ENCODE measurements at regions not wholly inside any gene's neighbourhood (a gene's known extent, or its start where the extent isn't known, plus 50 kb on each side); places are given as distances from the start of the nearest gene placed in this dataset.

- no peak for DNase-seq
Observed at GRCh38 chr15:69930754-69931153, 167.0 kb downstream of the TLE3 start.

- DNase-seq: no peak
Observed at GRCh38 chr15:69931156-69931555, 166.6 kb downstream of the TLE3 start.

GRCh38 chr15:69934607-69935006, 163.1 kb downstream of the TLE3 start:
- DNase-seq: no peak

- no peak for DNase-seq
Observed at GRCh38 chr15:69939513-69940440, 157.9 kb downstream of the TLE3 start.

- DNase-seq: no peak
Observed at GRCh38 chr15:69940441-69941300, 157.0 kb downstream of the TLE3 start.

- no peak for DNase-seq
Observed at GRCh38 chr15:69941301-69941605, 156.5 kb downstream of the TLE3 start.

GRCh38 chr15:69941706-69942495, 155.8 kb downstream of the TLE3 start:
- DNase-seq: no peak

GRCh38 chr15:69943637-69944036, 154.1 kb downstream of the TLE3 start:
- DNase-seq: no peak

GRCh38 chr15:69945729-69946128, 152.0 kb downstream of the TLE3 start:
- DNase-seq: no peak

GRCh38 chr15:69946870-69947269, 150.8 kb downstream of the TLE3 start:
- DNase-seq: no peak

GRCh38 chr15:69947394-69947793, 150.3 kb downstream of the TLE3 start:
- DNase-seq: no peak

GRCh38 chr15:69949485-69949884, 148.2 kb downstream of the TLE3 start:
- DNase-seq: no peak

GRCh38 chr15:69951256-69951897, 146.3 kb downstream of the TLE3 start:
- DNase-seq: no peak

- no peak for DNase-seq
Observed at GRCh38 chr15:69951898-69952555, 145.7 kb downstream of the TLE3 start.

GRCh38 chr15:69953051-69953450, 144.7 kb downstream of the TLE3 start:
- no peak for DNase-seq

- no peak for DNase-seq
Observed at GRCh38 chr15:69953816-69954215, 143.9 kb downstream of the TLE3 start.

- no peak for DNase-seq
Observed at GRCh38 chr15:69954666-69955065, 143.1 kb downstream of the TLE3 start.

GRCh38 chr15:69955240-69955894, 142.3 kb downstream of the TLE3 start:
- no peak for DNase-seq

- no peak for DNase-seq
Observed at GRCh38 chr15:69956417-69956816, 141.3 kb downstream of the TLE3 start.

GRCh38 chr15:69957175-69957574, 140.5 kb downstream of the TLE3 start:
- no peak for DNase-seq

- no peak for DNase-seq
Observed at GRCh38 chr15:69958496-69959084, 139.1 kb downstream of the TLE3 start.
